KMS-11 (cell line): ENCODE measurements at regions not wholly inside any gene's neighbourhood (a gene's known extent, or its start where the extent isn't known, plus 50 kb on each side); places are given as distances from the start of the nearest gene placed in this dataset.

Source experiments
- H2AFZ ChIP-seq: fragments of 200-600 bp; sonication (generic); 2 replicates; pipeline ENCODE4 v1.6.1; 2016; ENCODE audit warnings: antibody characterized with exemption, mixed run types, low read depth
- H3K27ac ChIP-seq: fragments of 200-600 bp; sonication (generic); 2 replicates; pipeline ENCODE4 v1.6.1; 2016; ENCODE audit warnings: mild to moderate bottlenecking, mixed run types
- H3K27me3 ChIP-seq: fragments of 200-600 bp; sonication (generic); 2 replicates; pipeline ENCODE4 v1.6.1; 2017; ENCODE audit warnings: mild to moderate bottlenecking, low read depth, mixed run types, moderate library complexity; ENCODE audit not compliant: insufficient read depth
- H3K36me3 ChIP-seq: fragments of 200-600 bp; sonication (generic); 2 replicates; pipeline ENCODE4 v1.6.1; 2017; ENCODE audit warnings: mild to moderate bottlenecking, mixed run types; ENCODE audit not compliant: insufficient read depth
- H3K4me1 ChIP-seq: fragments of 200-600 bp; sonication (generic); 2 replicates; pipeline ENCODE4 v1.6.1; 2016; ENCODE audit warnings: mild to moderate bottlenecking, low read depth, mixed run types; ENCODE audit not compliant: poor library complexity, severe bottlenecking
- H3K4me2 ChIP-seq: fragments of 200-600 bp; sonication (generic); 2 replicates; pipeline ENCODE4 v1.7.0; 2016; ENCODE audit warnings: mild to moderate bottlenecking, mixed run types
- H3K4me3 ChIP-seq: fragments of 200-600 bp; sonication (generic); IDR thresholded peaks from 2 replicates; pipeline ENCODE4 v1.6.1; 2017; ENCODE audit warnings: low read depth, low read length, mixed read lengths; ENCODE audit not compliant: insufficient read depth
- H3K79me2 ChIP-seq: fragments of 200-600 bp; sonication (generic); 2 replicates; pipeline ENCODE4 v1.6.1; 2016; ENCODE audit warnings: low read depth, mixed run types; ENCODE audit not compliant: insufficient read depth
- H3K9ac ChIP-seq: fragments of 200-600 bp; sonication (generic); 2 replicates; pipeline ENCODE4 v1.6.1; 2016; ENCODE audit warnings: mild to moderate bottlenecking, mixed run types
- H4K20me1 ChIP-seq: fragments of 200-600 bp; sonication (generic); 2 replicates; pipeline ENCODE4 v1.6.1; 2016; ENCODE audit warnings: mild to moderate bottlenecking, mixed run types; ENCODE audit not compliant: insufficient read depth
- CTCF ChIP-seq: fragments of 200-600 bp; sonication (generic); conservative IDR thresholded peaks from 2 replicates; pipeline ENCODE4 v1.6.1; 2017; ENCODE audit warnings: low read depth, mild to moderate bottlenecking, antibody characterized with exemption, low read length, moderate library complexity, mixed read lengths

GRCh38 chr10:118246332-118247295, 95.5 kb downstream of the FAM204A start:
- Histone ChIP-seq H3K4me3 (no peak overlapping the region), H4K20me1 (no peaks in the 10 kb centered on the region), H3K27ac (no peak overlapping the region), H2AFZ (no peak overlapping the region), H3K36me3 (no peaks in the 10 kb centered on the region), H3K79me2 (no peaks in the 10 kb centered on the region), H3K4me2 (no peak overlapping the region), H3K4me1 (no peaks in the 10 kb centered on the region), H3K9ac (no peak overlapping the region), H3K27me3 (no peaks in the 10 kb centered on the region)
- TF ChIP-seq CTCF: no peak

DNA sequence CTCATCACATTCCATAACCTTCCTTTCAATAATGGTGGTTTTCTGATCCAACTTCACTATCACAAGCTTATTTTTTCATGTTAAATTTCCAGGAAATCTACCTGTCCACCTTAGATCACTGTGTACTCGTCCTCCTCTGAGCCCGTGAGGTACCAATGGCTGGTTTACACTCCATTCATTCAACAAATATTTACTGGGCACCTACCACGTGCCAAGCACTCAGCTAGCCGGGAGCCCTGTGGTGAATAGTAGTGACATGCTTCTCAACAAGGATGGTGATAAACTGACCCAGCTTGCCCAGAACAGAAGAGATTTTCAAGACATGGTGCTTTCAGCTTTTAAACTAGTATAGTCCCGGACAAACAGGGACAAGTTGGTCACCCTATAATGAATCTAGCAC, 98.2 kb downstream of the FAM204A start:
- Histone ChIP-seq H3K36me3 (no peaks in the 10 kb centered on the region), H3K4me2 (no peak overlapping the region), H3K9ac (no peak overlapping the region), H3K79me2 (no peaks in the 10 kb centered on the region), H3K27me3 (no peaks in the 10 kb centered on the region), H3K4me1 (no peaks in the 10 kb centered on the region), H2AFZ (no peak overlapping the region), H3K27ac (no peak overlapping the region), H3K4me3 (no peak overlapping the region), H4K20me1 (no peaks in the 10 kb centered on the region)
- no peak for TF ChIP-seq CTCF

DNA sequence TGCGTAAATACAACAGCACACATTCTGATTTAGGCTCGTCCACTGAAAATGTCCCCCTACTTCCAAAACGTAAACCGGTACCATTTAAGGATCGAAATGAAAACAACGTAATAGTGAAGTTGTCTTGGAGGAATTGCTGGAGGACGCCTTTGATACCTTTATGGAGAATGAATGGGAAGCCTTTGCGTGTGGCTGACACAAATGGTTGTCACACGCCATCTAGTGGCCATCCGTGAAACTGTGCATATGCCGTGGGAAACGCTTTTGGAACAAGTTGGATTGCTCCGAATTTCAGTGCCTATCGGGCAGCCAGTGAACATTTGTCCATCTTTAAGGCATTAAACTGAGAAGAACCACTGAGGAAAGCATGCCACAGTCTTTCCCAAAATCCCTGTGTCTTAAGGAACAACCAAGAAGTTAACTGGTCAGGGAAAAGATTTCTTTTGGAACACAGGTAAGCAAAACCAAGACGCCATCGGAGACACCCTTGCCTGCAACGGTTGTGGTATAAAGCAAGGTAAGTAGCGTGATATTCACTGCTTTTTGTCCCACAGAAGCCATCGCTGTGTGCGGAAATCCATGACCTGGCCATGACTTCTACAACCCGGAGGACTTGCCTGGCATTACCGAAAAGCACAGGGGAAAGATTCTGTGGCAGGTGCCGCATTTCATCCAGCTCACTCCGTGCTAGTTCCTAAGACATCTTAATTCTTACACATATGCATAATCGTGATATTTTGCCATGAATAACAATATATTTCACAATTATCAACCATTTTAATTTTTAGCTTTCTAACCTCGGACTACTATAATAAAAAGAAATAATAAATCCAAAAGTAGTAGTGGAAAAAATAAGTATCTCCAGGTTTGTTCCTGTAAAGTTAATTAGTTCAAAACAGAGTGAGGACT, 100.6 kb downstream of the FAM204A start:
- Histone ChIP-seq H3K4me2 (no peak overlapping the region), H3K36me3 (no peaks in the 10 kb centered on the region), H3K9ac (no peak overlapping the region), H4K20me1 (no peaks in the 10 kb centered on the region), H3K79me2 (no peaks in the 10 kb centered on the region), H3K4me3 (no peak overlapping the region), H3K27me3 (no peaks in the 10 kb centered on the region), H3K27ac (no peak overlapping the region), H3K4me1 (no peaks in the 10 kb centered on the region), H2AFZ (peak overlapping the region; percentile 22; the same call in 1 of the 2 replicates)
- TF ChIP-seq CTCF: peak; percentile 93

- H3K4me2 ChIP-seq: no peak overlapping the region
- H3K9ac ChIP-seq: no peak overlapping the region
- H4K20me1 ChIP-seq: no peaks in the 10 kb centered on the region
- no peaks in the 10 kb centered on the region for H3K27me3 ChIP-seq
- no peaks in the 10 kb centered on the region for H3K4me1 ChIP-seq
- H3K4me3 ChIP-seq: no peak overlapping the region
- no peaks in the 10 kb centered on the region for H3K79me2 ChIP-seq
- H3K36me3 ChIP-seq: no peaks in the 10 kb centered on the region
- no peak overlapping the region for H2AFZ ChIP-seq
- TF ChIP-seq CTCF: no peak
- H3K27ac ChIP-seq: no peak overlapping the region
Observed at GRCh38 chr10:118239236-118239630, 102.9 kb downstream of the FAM204A start.
